HUES48 (cell line): ENCODE measurements at regions not wholly inside any gene's neighbourhood (a gene's known extent, or its start where the extent isn't known, plus 50 kb on each side); places are given as distances from the start of the nearest gene placed in this dataset.
"Not testable (repeated sequence)": the region's sequence is repeated elsewhere in the genome, so short reads cannot be mapped to it uniquely, and the experiment has no call there.

Experiments used
- H3K27ac ChIP-seq: one replicate; pipeline ENCODE4 v1.7.0; 2013; ENCODE audit warnings: low read depth, low read length, inconsistent platforms
- H3K27me3 ChIP-seq: 2 replicates; pipeline ENCODE4 v1.6.1; 2013; ENCODE audit warnings: mild to moderate bottlenecking, low read length; ENCODE audit not compliant: control insufficient read depth, insufficient read depth
- H3K36me3 ChIP-seq: 2 replicates; pipeline ENCODE4 v1.6.1; 2013; ENCODE audit warnings: low read length; ENCODE audit not compliant: control insufficient read depth, insufficient read depth
- H3K4me1 ChIP-seq: 2 replicates; pipeline ENCODE4 v1.6.1; 2013; ENCODE audit warnings: mild to moderate bottlenecking, low read length; ENCODE audit not compliant: control insufficient read depth, insufficient read depth
- H3K4me3 ChIP-seq: 2 replicates; pipeline ENCODE4 v1.5.1; 2013; ENCODE audit warnings: mild to moderate bottlenecking, low read depth, low read length
- H3K9ac ChIP-seq: 2 replicates; pipeline ENCODE4 v1.6.1; 2013; ENCODE audit warnings: mild to moderate bottlenecking, low read depth, low read length, moderate library complexity
- H3K9me3 ChIP-seq: 2 replicates; pipeline ENCODE4 v1.6.1; 2013; ENCODE audit warnings: low read length; ENCODE audit not compliant: control insufficient read depth, insufficient read depth

DNA sequence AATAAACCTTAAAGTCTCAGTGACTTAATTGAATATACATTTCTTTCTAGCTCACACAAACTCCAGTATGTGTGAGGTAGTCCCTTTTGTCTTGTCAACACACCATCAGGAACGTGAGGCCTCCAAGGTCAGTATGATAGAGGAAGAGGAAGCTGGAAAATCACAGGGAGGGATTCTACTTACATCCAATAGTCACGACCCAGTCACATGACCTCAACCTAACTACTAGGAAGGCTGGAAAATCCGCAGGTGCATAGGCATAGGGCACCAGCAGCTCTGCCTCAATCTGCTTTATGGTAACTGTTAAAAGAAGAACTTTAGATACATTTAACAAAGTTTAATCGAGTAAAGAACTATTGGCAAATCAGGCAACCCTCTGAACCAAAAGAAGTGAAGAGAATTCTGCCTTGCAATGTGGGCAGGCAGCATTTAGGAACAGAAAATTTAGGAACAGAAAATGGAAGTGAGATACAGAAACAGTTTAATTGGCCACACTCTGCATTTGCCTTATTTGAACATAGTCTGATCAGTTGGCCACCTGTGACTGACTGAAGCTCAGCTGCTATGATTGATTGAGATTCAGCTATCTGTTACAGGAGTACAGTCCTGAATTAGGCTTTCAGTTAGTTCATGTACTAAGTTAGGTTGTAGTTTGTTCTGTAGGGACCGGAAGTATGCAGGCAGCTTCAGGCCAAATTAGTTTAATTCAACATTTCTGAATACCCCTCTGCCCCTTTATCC, 165.0 kb upstream of the PARD3B start:
- Histone ChIP-seq H3K9me3 (no peaks in the 10 kb centered on the region), H3K4me3 (no peak overlapping the region), H3K4me1 (no peaks in the 10 kb centered on the region), H3K36me3 (no peaks in the 10 kb centered on the region), H3K9ac (no peak overlapping the region), H3K27me3 (no peaks in the 10 kb centered on the region), H3K27ac (no peak overlapping the region)

DNA sequence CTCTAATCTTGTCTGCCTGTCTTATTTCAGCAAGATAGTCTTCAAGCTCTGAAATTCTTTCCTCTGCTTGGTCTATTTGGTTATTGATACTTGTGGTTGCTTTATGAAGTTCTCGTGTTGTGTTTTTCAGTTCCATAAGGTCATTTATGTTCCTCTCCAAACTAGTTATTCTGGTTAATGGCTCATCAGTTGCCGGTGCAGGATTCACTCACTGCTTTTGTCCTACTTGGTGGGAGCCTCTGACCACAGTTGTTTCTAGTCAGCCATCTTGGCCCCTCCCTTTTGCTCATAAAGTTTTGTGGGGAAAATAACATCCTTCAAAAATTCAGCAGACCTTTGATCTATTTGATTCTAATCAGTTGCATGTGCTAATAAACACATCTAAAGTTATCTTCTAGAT, 158.6 kb upstream of the PARD3B start:
- Histone ChIP-seq H3K4me3 (no peak overlapping the region), H3K27ac (no peak overlapping the region), H3K9me3 (no peaks in the 10 kb centered on the region), H3K4me1 (0 out of 2 replicates have a peak, but pooled peaks cover 6% of the 10 kb centered on the region), H3K9ac (no peak overlapping the region), H3K27me3 (no peaks in the 10 kb centered on the region), H3K36me3 (no peaks in the 10 kb centered on the region)

DNA sequence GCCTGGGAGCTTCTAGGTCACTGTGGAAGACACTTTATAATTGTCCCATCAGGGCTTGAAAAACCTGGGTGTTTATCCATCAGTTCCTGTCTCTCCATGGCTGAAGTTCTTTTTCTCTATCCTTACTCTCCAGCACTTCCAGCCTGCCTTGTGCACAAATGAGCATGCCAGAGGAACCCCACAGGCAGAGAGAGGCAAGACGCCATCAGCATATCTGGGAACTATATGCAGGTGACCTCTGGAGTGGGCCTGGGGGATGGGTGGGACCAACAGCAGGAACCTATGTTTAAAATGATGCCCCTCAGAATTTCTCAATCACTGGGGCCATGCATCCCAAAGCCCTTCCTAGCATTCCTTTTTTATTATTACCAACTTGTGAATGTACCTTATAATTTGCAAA, 156.2 kb upstream of the PARD3B start:
- H3K9me3 ChIP-seq, result no peaks in the 10 kb centered on the region
- no peaks in the 10 kb centered on the region for H3K36me3 ChIP-seq

DNA sequence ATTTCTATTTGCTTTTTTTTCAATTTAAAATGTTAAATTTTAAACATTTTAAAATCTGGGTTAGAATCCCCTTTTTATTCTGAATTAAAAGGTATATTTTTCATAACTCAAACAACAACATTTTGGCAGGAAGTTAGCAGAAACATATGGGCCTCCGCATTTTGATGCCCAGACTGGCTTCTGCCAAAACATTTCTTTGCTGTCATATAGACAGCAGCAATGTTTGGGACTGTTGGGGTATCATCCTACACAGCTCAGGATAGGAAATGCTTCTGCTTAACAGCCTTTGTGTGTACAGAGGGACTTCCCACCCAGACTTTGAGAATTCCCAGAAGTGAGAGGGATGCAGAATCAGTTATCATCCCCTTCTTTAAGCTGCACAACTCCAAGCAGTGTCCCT, 155.4 kb upstream of the PARD3B start:
- Histone ChIP-seq H3K27ac (no peak overlapping the region), H3K36me3 (no peaks in the 10 kb centered on the region), H3K9me3 (no peaks in the 10 kb centered on the region), H3K4me3 (no peak overlapping the region), H3K9ac (no peak overlapping the region), H3K4me1 (0 out of 2 replicates have a peak, but pooled peaks cover 6% of the 10 kb centered on the region), H3K27me3 (no peaks in the 10 kb centered on the region)

More for the DNA sequence above, 156.2 kb upstream of the PARD3B start:
- Histone ChIP-seq H3K27ac (no peak overlapping the region), H3K27me3 (no peaks in the 10 kb centered on the region), H3K9ac (no peak overlapping the region), H3K4me3 (no peak overlapping the region), H3K4me1 (0 out of 2 replicates have a peak, but pooled peaks cover 6% of the 10 kb centered on the region)

DNA sequence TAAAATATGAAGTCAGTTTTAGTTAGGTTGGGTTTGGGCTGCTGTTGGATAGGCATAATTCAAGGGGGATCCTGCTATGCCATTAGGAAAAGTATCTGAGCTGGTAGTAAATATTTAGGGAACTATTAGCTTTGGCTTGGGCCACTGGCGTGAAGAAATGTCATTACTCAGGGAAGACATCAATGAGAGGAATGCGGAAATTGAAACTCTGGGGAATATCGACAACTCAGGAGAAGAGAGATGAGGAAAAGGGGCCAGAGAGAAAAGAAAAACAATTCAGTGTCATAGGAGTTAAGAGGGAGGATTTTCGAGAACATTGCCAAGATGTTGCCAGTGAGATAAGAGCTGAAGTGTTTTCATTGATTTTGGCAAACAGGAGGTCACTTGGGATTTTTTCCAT, 149.7 kb upstream of the PARD3B start:
- no peaks in the 10 kb centered on the region; the same call in 1 of the 2 replicates for H3K9me3 ChIP-seq
- no peak overlapping the region for H3K4me3 ChIP-seq
- H3K9ac ChIP-seq, result no peak overlapping the region
- H3K27ac ChIP-seq, result no peak overlapping the region
- no peaks in the 10 kb centered on the region for H3K36me3 ChIP-seq
- H3K27me3 ChIP-seq, result no peaks in the 10 kb centered on the region
- H3K4me1 ChIP-seq, result no peaks in the 10 kb centered on the region

DNA sequence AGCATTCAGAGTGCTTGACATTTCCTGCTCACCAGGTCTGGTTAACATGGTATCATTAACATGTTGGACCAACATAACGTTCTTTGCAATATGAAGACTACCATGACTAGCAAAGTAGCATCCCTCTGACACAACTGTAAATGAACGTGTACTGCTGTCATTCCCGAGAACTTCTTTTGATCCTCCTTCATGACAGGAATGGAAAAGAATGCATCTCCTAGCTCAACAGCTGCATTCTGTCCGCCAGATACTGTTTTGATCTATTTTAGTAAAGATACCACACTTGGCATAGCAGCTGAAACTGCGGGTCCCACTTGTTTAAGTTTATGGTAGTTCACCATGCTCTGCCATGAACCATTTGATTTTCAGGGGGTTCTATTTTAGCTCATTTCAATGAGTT, 144.2 kb upstream of the PARD3B start:
- H3K4me3 ChIP-seq, result no peak overlapping the region
- no peak overlapping the region for H3K27ac ChIP-seq
- H3K9ac ChIP-seq, result no peak overlapping the region
- H3K36me3 ChIP-seq, result no peaks in the 10 kb centered on the region
- no peaks in the 10 kb centered on the region for H3K4me1 ChIP-seq
- no peaks in the 10 kb centered on the region; the same call in 1 of the 2 replicates for H3K9me3 ChIP-seq
- no peaks in the 10 kb centered on the region for H3K27me3 ChIP-seq

DNA sequence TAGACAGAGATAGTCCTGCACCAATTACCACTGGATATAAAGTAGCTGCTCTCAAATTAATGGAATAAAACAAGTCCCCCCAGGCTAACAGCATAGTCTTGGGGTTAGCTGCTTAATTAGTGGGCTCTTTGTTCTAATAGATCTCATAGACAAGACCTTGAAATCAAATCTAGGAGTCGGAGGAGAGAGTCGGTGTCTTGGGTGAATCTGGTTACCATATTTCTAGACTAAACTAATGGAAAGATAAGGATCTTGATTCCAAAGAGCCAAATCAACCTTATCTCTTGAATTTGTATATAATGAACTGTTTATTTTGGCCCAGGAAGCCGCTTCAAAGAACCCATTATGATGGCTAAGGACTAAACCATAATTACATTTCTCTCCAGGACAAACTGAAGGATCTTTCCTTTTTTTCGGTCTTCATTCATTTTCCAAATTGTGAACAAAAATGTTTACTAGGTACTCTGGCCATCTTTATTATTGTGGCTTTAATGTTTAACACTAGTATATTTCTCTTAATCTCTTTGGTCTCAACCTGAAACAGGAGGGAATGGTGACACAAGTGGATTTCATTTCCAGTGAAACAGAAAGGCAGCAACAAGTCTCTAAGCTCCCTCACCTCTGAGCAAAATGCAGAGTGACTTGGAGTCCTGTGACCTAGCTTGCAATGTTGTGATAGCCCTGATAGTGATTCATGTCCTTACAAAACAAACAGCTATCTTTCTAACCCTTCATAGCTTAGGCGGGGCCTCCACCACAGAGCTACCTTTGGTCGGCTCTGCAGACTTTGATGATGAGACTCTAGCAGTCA, 137.9 kb upstream of the PARD3B start:
- Histone ChIP-seq H3K36me3 (no peaks in the 10 kb centered on the region), H3K4me1 (no peaks in the 10 kb centered on the region), H3K4me3 (no peak overlapping the region), H3K27ac (no peak overlapping the region), H3K9ac (no peak overlapping the region), H3K27me3 (no peaks in the 10 kb centered on the region), H3K9me3 (no peaks in the 10 kb centered on the region)

DNA sequence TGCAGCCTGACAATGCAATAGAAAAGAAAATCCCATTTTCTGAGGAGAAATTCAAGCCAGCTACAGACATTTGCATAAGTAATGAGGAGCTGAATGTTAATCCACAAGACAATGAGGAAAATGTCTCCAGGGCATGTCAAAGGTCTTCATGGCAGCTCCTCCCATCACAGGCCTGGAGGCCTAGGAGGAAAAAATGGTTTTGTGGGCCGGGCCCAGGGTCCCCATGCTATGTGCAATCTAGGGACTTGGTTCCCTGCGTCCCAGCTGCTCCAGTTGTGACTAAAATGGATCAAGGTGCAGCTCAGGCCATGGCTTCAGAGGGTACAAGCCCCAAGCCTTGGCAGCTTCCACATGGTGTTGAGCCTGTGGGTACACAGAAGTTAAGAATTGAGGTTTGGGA, 132.5 kb upstream of the PARD3B start:
- not testable (repeated sequence) for H3K36me3 ChIP-seq, H3K27me3 ChIP-seq, H3K9ac ChIP-seq, H3K4me1 ChIP-seq, H3K27ac ChIP-seq, H3K4me3 ChIP-seq
- H3K9me3 ChIP-seq, result peaks cover 15% of the 10 kb centered on the region

DNA sequence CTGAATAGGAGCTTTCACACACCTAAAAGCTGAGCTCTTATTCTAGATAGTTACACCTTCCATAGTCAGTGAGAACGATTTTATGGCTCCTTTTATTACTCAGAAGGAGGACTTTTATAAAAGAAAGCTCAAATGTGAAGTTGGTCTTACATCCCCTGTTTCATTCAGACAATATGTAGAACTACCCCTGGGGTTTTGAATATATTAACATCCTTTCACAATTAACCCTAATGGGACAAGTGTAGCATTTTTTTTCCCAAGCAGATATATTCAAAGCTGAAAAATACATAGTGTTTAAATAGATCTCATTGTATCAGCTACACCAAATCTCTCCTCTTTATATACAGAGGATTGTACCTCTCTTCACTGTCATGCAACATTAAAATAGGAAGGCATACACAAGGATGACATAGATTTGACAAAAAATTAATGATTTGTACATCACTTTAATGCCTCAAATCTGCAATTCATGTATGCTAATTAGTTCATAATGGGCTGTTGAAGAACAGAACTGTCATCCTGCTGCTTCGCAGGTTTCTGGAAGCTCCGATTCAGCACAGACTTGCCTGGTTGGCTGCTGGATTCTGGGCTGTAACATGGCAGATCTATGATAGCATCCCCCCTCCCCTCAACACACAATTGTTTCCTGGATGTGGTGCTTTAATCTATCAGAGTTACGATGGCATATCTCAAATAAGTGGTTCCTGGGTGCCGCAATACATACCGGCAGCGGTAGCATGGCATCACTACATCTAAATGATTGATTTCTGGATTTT, 129.7 kb upstream of the PARD3B start:
- no peak overlapping the region for H3K27ac ChIP-seq
- no peak overlapping the region for H3K9ac ChIP-seq
- H3K4me3 ChIP-seq, result no peak overlapping the region
- no peaks in the 10 kb centered on the region for H3K36me3 ChIP-seq
- no peaks in the 10 kb centered on the region for H3K4me1 ChIP-seq
- H3K9me3 ChIP-seq, result peaks cover 15% of the 10 kb centered on the region
- H3K27me3 ChIP-seq, result no peaks in the 10 kb centered on the region

DNA sequence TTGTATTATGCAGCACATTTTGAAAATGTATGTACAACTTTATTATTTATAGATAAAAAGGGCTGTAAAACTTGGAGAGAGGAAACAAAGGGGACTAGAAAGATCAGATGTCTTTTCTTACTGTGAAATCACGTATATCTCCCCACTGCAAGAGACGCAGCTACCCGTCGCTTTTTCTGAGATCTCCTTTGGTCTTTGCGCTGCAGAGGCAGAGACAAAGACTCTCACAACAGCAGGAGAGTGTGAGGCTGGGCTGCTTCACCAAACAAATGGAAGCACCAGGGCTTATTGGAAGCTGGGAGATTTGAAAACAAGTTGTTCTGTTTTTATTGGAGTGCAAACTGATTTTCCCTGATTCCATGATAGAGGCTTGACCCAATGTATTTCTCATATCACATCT, 129.0 kb upstream of the PARD3B start:
- Histone ChIP-seq H3K27me3 (no peaks in the 10 kb centered on the region), H3K27ac (no peak overlapping the region), H3K4me3 (no peak overlapping the region), H3K9ac (no peak overlapping the region), H3K9me3 (peaks cover 15% of the 10 kb centered on the region), H3K4me1 (no peaks in the 10 kb centered on the region), H3K36me3 (no peaks in the 10 kb centered on the region)

DNA sequence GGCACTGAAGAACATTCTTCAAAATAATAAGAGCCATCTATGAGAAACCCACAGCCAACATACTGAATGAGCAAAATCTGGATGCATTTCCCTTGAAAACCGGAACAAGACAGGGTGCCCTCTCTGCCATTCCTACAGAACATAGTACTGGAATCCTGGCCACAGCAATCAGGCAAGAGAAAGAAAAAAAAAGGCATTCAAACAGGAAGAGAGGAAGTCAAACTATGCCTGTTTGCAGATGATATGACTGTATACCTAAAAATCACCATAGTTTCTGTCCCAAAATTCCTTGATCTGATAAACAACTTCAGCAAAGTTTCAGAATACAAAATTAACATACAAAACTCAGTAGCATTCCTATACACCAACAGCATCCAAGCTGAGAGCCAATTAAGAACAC, 119.5 kb upstream of the PARD3B start:
- Histone ChIP-seq H3K9ac (no peak overlapping the region), H3K4me1 (no peaks in the 10 kb centered on the region), H3K27ac (no peak overlapping the region), H3K4me3 (no peak overlapping the region), H3K36me3 (no peaks in the 10 kb centered on the region), H3K9me3 (no peaks in the 10 kb centered on the region), H3K27me3 (no peaks in the 10 kb centered on the region)
